DOHH2 (cell line): ENCODE measurements at regions not wholly inside any gene's neighbourhood (a gene's known extent, or its start where the extent isn't known, plus 50 kb on each side); places are given as distances from the start of the nearest gene placed in this dataset.

Experiments used
- H3F3A ChIP-seq: fragments of 200-600 bp; sonication (generic), shearing (Covaris generic); 2 replicates; pipeline ENCODE4 v1.6.0; 2016; ENCODE audit warnings: antibody characterized with exemption, mild to moderate bottlenecking; ENCODE audit not compliant: control insufficient read depth, insufficient read depth
- H3K27ac ChIP-seq: fragments of 200-600 bp; sonication (generic); 2 replicates; pipeline ENCODE4 v1.5.1; 2014; ENCODE audit warnings: low read depth, mild to moderate bottlenecking, low read length, moderate library complexity
- H3K27me3 ChIP-seq: fragments of 200-600 bp; sonication (generic); 2 replicates; pipeline ENCODE4 v1.6.1; 2014; ENCODE audit warnings: mild to moderate bottlenecking, low read length, mixed read lengths; ENCODE audit not compliant: control insufficient read depth
- H3K36me3 ChIP-seq: fragments of 200-600 bp; sonication (generic); 2 replicates; pipeline ENCODE4 v1.6.1; 2014; ENCODE audit warnings: mild to moderate bottlenecking, low read length, moderate library complexity, mixed read lengths; ENCODE audit not compliant: control insufficient read depth
- H3K4me1 ChIP-seq: fragments of 200-600 bp; sonication (generic); 2 replicates; pipeline ENCODE4 v1.6.1; 2014; ENCODE audit warnings: mild to moderate bottlenecking, low read length, mixed read lengths; ENCODE audit not compliant: control insufficient read depth
- H3K4me2 ChIP-seq: fragments of 200-600 bp; sonication (generic); 2 replicates; pipeline ENCODE4 v1.6.0; 2014; ENCODE audit warnings: mild to moderate bottlenecking, low read length, moderate library complexity
- H3K4me3 ChIP-seq: fragments of 200-600 bp; sonication (generic); 2 replicates; pipeline ENCODE4 v1.5.1; 2014; ENCODE audit warnings: mild to moderate bottlenecking, low read length, mixed read lengths
- H3K79me2 ChIP-seq: fragments of 200-600 bp; sonication (generic); 2 replicates; pipeline ENCODE4 v1.6.1; 2014; ENCODE audit warnings: mild to moderate bottlenecking, low read length, mixed read lengths; ENCODE audit not compliant: control insufficient read depth
- H3K9me2 ChIP-seq: fragments of 200-600 bp; sonication (generic); replicated peaks from 2 replicates; pipeline ENCODE4 v1.6.1; 2014; ENCODE audit warnings: mild to moderate bottlenecking, low read length, mixed read lengths; ENCODE audit not compliant: control insufficient read depth
- H3K9me3 ChIP-seq: fragments of 200-600 bp; sonication (generic); 2 replicates; pipeline ENCODE4 v1.6.1; 2014; ENCODE audit warnings: antibody characterized with exemption, low read length, mixed read lengths; ENCODE audit not compliant: control insufficient read depth, insufficient read depth
- H4K20me1 ChIP-seq: fragments of 200-600 bp; sonication (generic); 2 replicates; pipeline ENCODE4 v1.6.0; 2014; ENCODE audit warnings: low read depth, mild to moderate bottlenecking, antibody characterized with exemption, low read length, moderate library complexity; ENCODE audit not compliant: control insufficient read depth, insufficient read depth
- EZH2phosphoT487 ChIP-seq: fragments of 200-600 bp; sonication (generic); IDR thresholded peaks from 2 replicates; pipeline ENCODE4 v1.6.1; 2017; ENCODE audit warnings: borderline replicate concordance, mild to moderate bottlenecking, antibody characterized with exemption, low read length, moderate library complexity, mixed read lengths
- TF ChIP-seq, protein P1 (sequence below): fragments of 200-600 bp; sonication (generic); IDR thresholded peaks from one replicate; pipeline ENCODE4 v1.5.1; 2014; ENCODE audit warnings: antibody characterized with exemption, mild to moderate bottlenecking, low read depth, low read length; ENCODE audit not compliant: poor library complexity, severe bottlenecking

DNA sequence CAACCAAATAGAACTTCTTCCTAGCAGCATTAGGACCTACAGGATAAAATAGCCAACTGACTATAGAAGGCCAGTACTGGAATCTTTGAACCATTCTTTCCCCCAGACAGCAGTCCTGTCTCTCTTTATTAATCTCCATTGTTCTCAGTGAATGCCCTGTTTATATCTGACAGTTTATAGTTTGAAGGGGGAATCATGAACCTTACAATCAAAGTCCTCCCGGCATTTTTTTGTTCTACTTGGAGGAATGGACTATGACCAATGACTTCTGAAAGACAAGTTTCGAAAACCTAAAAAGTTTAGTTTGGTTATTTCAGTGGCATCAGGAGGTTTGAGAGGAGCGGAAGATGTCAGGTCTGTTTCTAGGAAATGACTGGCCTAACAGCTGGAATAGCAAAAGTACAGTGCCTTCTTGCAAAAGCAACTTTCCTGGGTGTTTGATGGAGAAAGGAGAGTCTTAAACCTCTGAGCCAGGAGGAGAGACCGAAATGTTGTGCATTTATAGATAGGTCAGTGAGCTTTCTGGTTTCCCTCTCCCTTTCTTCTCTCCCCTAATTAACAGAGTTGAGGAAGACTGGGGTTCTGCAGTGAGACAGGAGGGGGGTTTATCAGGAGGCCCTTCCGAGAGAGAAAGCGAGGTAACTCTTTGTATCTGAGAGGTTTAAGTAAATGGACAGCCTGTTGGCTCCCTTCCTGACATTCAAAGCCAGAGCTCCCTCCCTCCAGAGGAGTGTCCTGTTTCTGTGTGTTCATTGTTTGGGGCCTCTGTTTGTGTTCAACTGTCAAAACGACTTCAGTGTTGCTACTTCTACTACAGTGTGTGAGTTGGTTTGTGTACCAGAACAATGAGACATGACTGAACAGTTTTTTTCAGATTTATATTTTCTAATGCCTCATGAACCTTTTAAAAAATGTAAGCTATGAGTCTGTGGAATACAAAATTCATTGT is 383.0 kb upstream of the RARB start:
- Histone ChIP-seq H3K9me2 (no peaks in the 10 kb centered on the region), H4K20me1 (no peaks in the 10 kb centered on the region), H3K9me3 (no peaks in the 10 kb centered on the region), H3K27me3 (no peaks in the 10 kb centered on the region), H3K4me3 (no peak overlapping the region), H3K4me1 (no peaks in the 10 kb centered on the region), H3F3A (no peaks in the 10 kb centered on the region), H3K36me3 (no peaks in the 10 kb centered on the region), H3K79me2 (no peaks in the 10 kb centered on the region), H3K27ac (no peak overlapping the region), H3K4me2 (no peak overlapping the region)
- TF ChIP-seq EZH2phosphoT487: no peak
- TF ChIP-seq, protein P1, sequence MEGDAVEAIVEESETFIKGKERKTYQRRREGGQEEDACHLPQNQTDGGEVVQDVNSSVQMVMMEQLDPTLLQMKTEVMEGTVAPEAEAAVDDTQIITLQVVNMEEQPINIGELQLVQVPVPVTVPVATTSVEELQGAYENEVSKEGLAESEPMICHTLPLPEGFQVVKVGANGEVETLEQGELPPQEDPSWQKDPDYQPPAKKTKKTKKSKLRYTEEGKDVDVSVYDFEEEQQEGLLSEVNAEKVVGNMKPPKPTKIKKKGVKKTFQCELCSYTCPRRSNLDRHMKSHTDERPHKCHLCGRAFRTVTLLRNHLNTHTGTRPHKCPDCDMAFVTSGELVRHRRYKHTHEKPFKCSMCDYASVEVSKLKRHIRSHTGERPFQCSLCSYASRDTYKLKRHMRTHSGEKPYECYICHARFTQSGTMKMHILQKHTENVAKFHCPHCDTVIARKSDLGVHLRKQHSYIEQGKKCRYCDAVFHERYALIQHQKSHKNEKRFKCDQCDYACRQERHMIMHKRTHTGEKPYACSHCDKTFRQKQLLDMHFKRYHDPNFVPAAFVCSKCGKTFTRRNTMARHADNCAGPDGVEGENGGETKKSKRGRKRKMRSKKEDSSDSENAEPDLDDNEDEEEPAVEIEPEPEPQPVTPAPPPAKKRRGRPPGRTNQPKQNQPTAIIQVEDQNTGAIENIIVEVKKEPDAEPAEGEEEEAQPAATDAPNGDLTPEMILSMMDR: no peak

DNA sequence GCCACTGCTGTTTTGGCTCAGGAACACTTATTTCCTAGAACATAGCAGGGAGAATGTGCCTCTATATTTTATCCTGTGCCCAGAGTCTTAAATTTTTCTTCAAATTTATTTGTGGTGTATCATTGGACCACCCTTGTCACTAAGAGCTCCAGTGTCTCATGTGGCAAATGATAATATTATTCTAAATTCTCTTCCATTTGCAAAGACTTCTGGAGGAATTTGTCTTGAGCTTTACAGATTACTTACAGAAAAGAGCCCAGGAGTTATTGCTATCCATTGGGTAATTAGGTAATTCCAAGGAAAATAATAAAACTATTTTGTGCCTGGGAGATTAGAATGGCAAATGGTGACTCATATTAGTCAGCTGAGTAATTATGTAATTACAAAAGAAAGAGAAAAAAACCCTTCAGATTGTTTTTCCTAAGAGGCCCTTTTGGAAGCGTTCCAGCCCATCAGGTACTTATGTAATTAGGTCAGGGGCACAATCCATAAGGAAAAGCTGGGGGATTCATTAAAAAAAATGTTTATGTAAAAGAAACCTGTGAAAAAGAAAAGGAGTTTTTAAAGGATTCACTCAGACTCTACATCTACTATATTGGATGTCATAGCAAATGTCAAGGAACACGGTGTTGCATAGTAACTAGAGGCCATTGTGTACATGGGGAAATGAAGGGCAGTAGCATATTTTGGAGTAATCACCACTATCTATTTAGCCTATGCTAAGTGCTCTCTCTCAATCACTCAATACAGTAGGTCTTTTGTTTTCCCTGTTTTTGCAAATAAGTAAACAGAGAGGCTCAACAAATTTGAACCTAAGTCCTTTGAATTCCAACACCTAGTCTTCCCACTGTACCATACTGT is 380.9 kb upstream of the RARB start:
- no peaks in the 10 kb centered on the region for H3F3A ChIP-seq
- no peak overlapping the region for H3K4me2 ChIP-seq
- H3K27ac ChIP-seq: no peak overlapping the region
- H3K36me3 ChIP-seq: no peaks in the 10 kb centered on the region
- no peaks in the 10 kb centered on the region for H3K4me1 ChIP-seq
- no peaks in the 10 kb centered on the region for H3K27me3 ChIP-seq
- no peaks in the 10 kb centered on the region for H3K9me3 ChIP-seq
- H3K9me2 ChIP-seq: no peaks in the 10 kb centered on the region
- no peaks in the 10 kb centered on the region for H3K79me2 ChIP-seq
- H3K4me3 ChIP-seq: no peak overlapping the region
- TF ChIP-seq, protein P1: no peak
- no peak for TF ChIP-seq EZH2phosphoT487
- H4K20me1 ChIP-seq: no peaks in the 10 kb centered on the region

- no peak overlapping the region for H3K4me2 ChIP-seq
- H3K4me1 ChIP-seq: no peaks in the 10 kb centered on the region
- no peaks in the 10 kb centered on the region for H4K20me1 ChIP-seq
- TF ChIP-seq, protein P1: no peak
- no peak for TF ChIP-seq EZH2phosphoT487
- H3K27ac ChIP-seq: no peak overlapping the region
- H3K27me3 ChIP-seq: no peaks in the 10 kb centered on the region
- no peaks in the 10 kb centered on the region for H3K79me2 ChIP-seq
- H3K9me3 ChIP-seq: no peaks in the 10 kb centered on the region
- H3K9me2 ChIP-seq: no peaks in the 10 kb centered on the region
- no peak overlapping the region for H3K4me3 ChIP-seq
- H3F3A ChIP-seq: no peaks in the 10 kb centered on the region
- no peaks in the 10 kb centered on the region for H3K36me3 ChIP-seq
Observed at GRCh38 chr3:25049304-25049703, 378.8 kb upstream of the RARB start.
